ENCODE measurements at regions not wholly inside any gene's neighbourhood (a gene's known extent, or its start where the extent isn't known, plus 50 kb on each side); places are given as distances from the start of the nearest gene placed in this dataset.

- in situ Hi-C loops (cut with HindIII; ENCODE audit: low sequenced_read_pairs): no loop called here
Observed at GRCh38 chr16:74232806-74233465, 63.7 kb upstream of the PSMD7 start.

- in situ Hi-C loops (cut with HindIII; ENCODE audit: low sequenced_read_pairs): no loop called here
Observed at GRCh38 chr16:74230126-74230525, 66.5 kb upstream of the PSMD7 start.

- in situ Hi-C loops (cut with HindIII; ENCODE audit: low sequenced_read_pairs): no loop called here
Observed at GRCh38 chr16:74226338-74226954, 70.2 kb upstream of the PSMD7 start.

GRCh38 chr16:74224828-74225612 is 71.6 kb upstream of the PSMD7 start:
- in situ Hi-C loops (cut with HindIII; ENCODE audit: low sequenced_read_pairs): no loop called here

- in situ Hi-C loops (cut with HindIII; ENCODE audit: low sequenced_read_pairs): no loop called here
Observed at GRCh38 chr16:74221828-74222227, 74.8 kb upstream of the PSMD7 start.

- in situ Hi-C loops (cut with HindIII; ENCODE audit: low sequenced_read_pairs): no loop called here
Observed at GRCh38 chr16:74219706-74220105, 76.9 kb upstream of the PSMD7 start.

GRCh38 chr16:74218871-74219270 is 77.7 kb upstream of the PSMD7 start:
- in situ Hi-C loops (cut with HindIII; ENCODE audit: low sequenced_read_pairs): no loop called here

- in situ Hi-C loops (cut with HindIII; ENCODE audit: low sequenced_read_pairs): no loop called here
Observed at GRCh38 chr16:74216319-74216718, 80.3 kb upstream of the PSMD7 start.

- in situ Hi-C loops (cut with HindIII; ENCODE audit: low sequenced_read_pairs): no loop called here
Observed at GRCh38 chr16:74215249-74215648, 81.4 kb upstream of the PSMD7 start.

- in situ Hi-C loops (cut with HindIII; ENCODE audit: low sequenced_read_pairs): no loop called here
Observed at GRCh38 chr16:74213372-74213771, 83.2 kb upstream of the PSMD7 start.

GRCh38 chr16:74210245-74210644 is 86.4 kb upstream of the PSMD7 start:
- in situ Hi-C loops (cut with HindIII; ENCODE audit: low sequenced_read_pairs): no loop called here

GRCh38 chr16:74202009-74202408 is 94.6 kb upstream of the PSMD7 start:
- in situ Hi-C loops (cut with HindIII; ENCODE audit: low sequenced_read_pairs): no loop called here

- in situ Hi-C loops (cut with HindIII; ENCODE audit: low sequenced_read_pairs): no loop called here
Observed at GRCh38 chr16:74201576-74201975, 95.0 kb upstream of the PSMD7 start.

- in situ Hi-C loops (cut with HindIII; ENCODE audit: low sequenced_read_pairs): no loop called here
Observed at GRCh38 chr16:74200921-74201320, 95.7 kb upstream of the PSMD7 start.

- in situ Hi-C loops (cut with HindIII; ENCODE audit: low sequenced_read_pairs): no loop called here
Observed at GRCh38 chr16:74199842-74200124, 96.8 kb upstream of the PSMD7 start.

- in situ Hi-C loops (cut with HindIII; ENCODE audit: low sequenced_read_pairs): no loop called here
Observed at GRCh38 chr16:74199066-74199841, 97.4 kb upstream of the PSMD7 start.

GRCh38 chr16:74192281-74192797 is 104.3 kb upstream of the PSMD7 start:
- in situ Hi-C loops (cut with HindIII; ENCODE audit: low sequenced_read_pairs): no loop called here

GRCh38 chr16:74190292-74190691 is 106.3 kb upstream of the PSMD7 start:
- in situ Hi-C loops (cut with HindIII; ENCODE audit: low sequenced_read_pairs): no loop called here

GRCh38 chr16:74188856-74189255 is 107.8 kb upstream of the PSMD7 start:
- in situ Hi-C loops (cut with HindIII; ENCODE audit: low sequenced_read_pairs): no loop called here

- in situ Hi-C loops (cut with HindIII; ENCODE audit: low sequenced_read_pairs): no loop called here
Observed at GRCh38 chr16:74186561-74186971, 110.0 kb upstream of the PSMD7 start.

- in situ Hi-C loops (cut with HindIII; ENCODE audit: low sequenced_read_pairs): no loop called here
Observed at GRCh38 chr16:74184839-74185238, 111.8 kb upstream of the PSMD7 start.

Data from DLD1 (cell line).